Lung (tissue), 11 donors: ENCODE measurements at regions not wholly inside any gene's neighbourhood (a gene's known extent, or its start where the extent isn't known, plus 50 kb on each side); places are given as distances from the start of the nearest gene placed in this dataset.

Experiments used
- ATAC-seq: fragments of 200-7000 bp; cut with Tn5 transposase; one replicate; pipeline ENCODE4 v1.9.1; 2020; ENCODE audit warnings: moderate number of reproducible peaks; ENCODE audit not compliant: insufficient read depth, low FRiP score
- DNase-seq, 3 donors: peaks; one replicate each; pipeline ENCODE4 v3.0.0-alpha.2; 2013 to 2017
- H3K27ac ChIP-seq, 2 donors: one replicate each; pipeline ENCODE4 v1.5.1; 2013; ENCODE audit warnings: mild to moderate bottlenecking in 2 of 2, moderate library complexity in 2 of 2, control low read depth in 1 of 2, inconsistent platforms in 1 of 2, low read depth in 1 of 2, low read length in 1 of 2
- H3K27me3 ChIP-seq, 3 donors: one replicate each; pipeline ENCODE4 v1.5.1; 2013; ENCODE audit warnings: low read length in 2 of 3; ENCODE audit not compliant: control insufficient read depth in 3 of 3, insufficient read depth in 3 of 3
- H3K36me3 ChIP-seq, 4 donors: one replicate each; pipeline ENCODE4 v1.5.1; 2013; ENCODE audit warnings: low read length in 4 of 4, mild to moderate bottlenecking in 1 of 4, moderate library complexity in 1 of 4; ENCODE audit not compliant: control insufficient read depth in 4 of 4, insufficient read depth in 4 of 4
- H3K4me1 ChIP-seq, 5 donors: one replicate each; pipeline ENCODE4 v1.5.1; 2013; ENCODE audit warnings: low read length in 5 of 5, mild to moderate bottlenecking in 2 of 5, moderate library complexity in 1 of 5; ENCODE audit not compliant: control insufficient read depth in 5 of 5, insufficient read depth in 5 of 5
- H3K4me3 ChIP-seq: one replicate; pipeline ENCODE4 v1.5.1; 2013; ENCODE audit warnings: mild to moderate bottlenecking, control low read depth, moderate library complexity
- H3K9ac ChIP-seq, 2 donors: one replicate each; pipeline ENCODE4 v1.5.1; 2013; ENCODE audit warnings: low read length in 2 of 2, control low read depth in 1 of 2; ENCODE audit not compliant: insufficient read depth in 1 of 2
- H3K9me3 ChIP-seq, 4 donors: one replicate each; pipeline ENCODE4 v1.5.1; 2013; ENCODE audit warnings: low read length in 3 of 4, mild to moderate bottlenecking in 1 of 4, moderate library complexity in 1 of 4; ENCODE audit not compliant: control insufficient read depth in 4 of 4, insufficient read depth in 3 of 4
- WGBS, 2 donors: extraction: QIAGEN DNeasy Blood & Tissue Kit; methylation state at CpG; one replicate each; pipeline ENCODE4 v1.1.7; 2013; 5-methylcytosine and 5-hydroxymethylcytosine counted together
- TF ChIP-seq, protein P1 (sequence below): IDR thresholded peaks from 2 replicates; pipeline ENCODE4 v1.5.1; 2012; ENCODE audit warnings: mild to moderate bottlenecking; ENCODE audit errors: control extremely low read depth, extremely low read depth
- donor health status: control.
- donor health status: control.
- donor health status: Bipolar disorder and iron deficiency.
- donor health status: healthy.
- donor health status: DM: yes; HTN: yes; CAD: no.

GRCh38 chr2:5983511-5984272 lies 291.5 kb downstream of the SOX11 start:
- peaks cover 0 to 3% (median 0%) of the 10 kb centered on the region in 4 donors for H3K9me3 ChIP-seq
- H3K4me1 ChIP-seq: peaks cover 0 to 32% (median 5%) of the 10 kb centered on the region in 5 donors
- H3K9ac ChIP-seq: no peak overlapping the region
- no peak for ATAC-seq
- DNase-seq: no peak
- H3K36me3 ChIP-seq: no peaks in the 10 kb centered on the region
- H3K27me3 ChIP-seq: peaks cover 0 to 2% (median 0%) of the 10 kb centered on the region in 3 donors
- H3K27ac ChIP-seq: no peak overlapping the region
- no peak overlapping the region for H3K4me3 ChIP-seq
- WGBS, 2 donors: 82 to 87% methylated on average over 13 of the region's 13 CpGs
- TF ChIP-seq, protein P1, sequence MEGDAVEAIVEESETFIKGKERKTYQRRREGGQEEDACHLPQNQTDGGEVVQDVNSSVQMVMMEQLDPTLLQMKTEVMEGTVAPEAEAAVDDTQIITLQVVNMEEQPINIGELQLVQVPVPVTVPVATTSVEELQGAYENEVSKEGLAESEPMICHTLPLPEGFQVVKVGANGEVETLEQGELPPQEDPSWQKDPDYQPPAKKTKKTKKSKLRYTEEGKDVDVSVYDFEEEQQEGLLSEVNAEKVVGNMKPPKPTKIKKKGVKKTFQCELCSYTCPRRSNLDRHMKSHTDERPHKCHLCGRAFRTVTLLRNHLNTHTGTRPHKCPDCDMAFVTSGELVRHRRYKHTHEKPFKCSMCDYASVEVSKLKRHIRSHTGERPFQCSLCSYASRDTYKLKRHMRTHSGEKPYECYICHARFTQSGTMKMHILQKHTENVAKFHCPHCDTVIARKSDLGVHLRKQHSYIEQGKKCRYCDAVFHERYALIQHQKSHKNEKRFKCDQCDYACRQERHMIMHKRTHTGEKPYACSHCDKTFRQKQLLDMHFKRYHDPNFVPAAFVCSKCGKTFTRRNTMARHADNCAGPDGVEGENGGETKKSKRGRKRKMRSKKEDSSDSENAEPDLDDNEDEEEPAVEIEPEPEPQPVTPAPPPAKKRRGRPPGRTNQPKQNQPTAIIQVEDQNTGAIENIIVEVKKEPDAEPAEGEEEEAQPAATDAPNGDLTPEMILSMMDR: no peak

GRCh38 chr2:5984273-5984655 lies 292.1 kb downstream of the SOX11 start:
- WGBS, 2 donors: 75 to 83% methylated on average over 2 of the region's 2 CpGs
- H3K27me3 ChIP-seq: peaks cover 0 to 2% (median 0%) of the 10 kb centered on the region in 3 donors
- H3K9me3 ChIP-seq: peaks cover 0 to 3% (median 0%) of the 10 kb centered on the region in 4 donors
- H3K4me1 ChIP-seq: peaks cover 0 to 32% (median 5%) of the 10 kb centered on the region in 5 donors
- TF ChIP-seq, protein P1: no peak
- H3K27ac ChIP-seq: no peak overlapping the region
- H3K4me3 ChIP-seq: no peak overlapping the region
- ATAC-seq (no peak), DNase-seq (no peak)
- H3K9ac ChIP-seq: no peak overlapping the region
- no peaks in the 10 kb centered on the region for H3K36me3 ChIP-seq

- WGBS, 2 donors: 89 to 95% methylated on average over 6 of the region's 6 CpGs
- Histone ChIP-seq H3K27ac (no peak overlapping the region), H3K9me3 (peaks cover 0 to 3% (median 0%) of the 10 kb centered on the region in 4 donors), H3K9ac (no peak overlapping the region), H3K4me1 (peaks cover 0 to 32% (median 5%) of the 10 kb centered on the region in 5 donors), H3K4me3 (no peak overlapping the region), H3K27me3 (peaks cover 0 to 2% (median 0%) of the 10 kb centered on the region in 3 donors), H3K36me3 (no peaks in the 10 kb centered on the region)
- TF ChIP-seq, protein P1: no peak
- ATAC-seq (no peak), DNase-seq (no peak)
These were observed 292.8 kb downstream of the SOX11 start for GRCh38 chr2:5984946-5985345.
